HepG2 (cell line): ENCODE measurements at regions not wholly inside any gene's neighbourhood (a gene's known extent, or its start where the extent isn't known, plus 50 kb on each side); places are given as distances from the start of the nearest gene placed in this dataset.

ENCODE experiments used
- ATAC-seq: fragments of 200-7000 bp; cut with Tn5 transposase; 3 replicates; pipeline ENCODE4 v1.9.1; 2020; ENCODE audit warnings: mild to moderate bottlenecking, moderate library complexity
- BruUV-seq: library from RNA; stranded (reverse); fragments of 400-500 nt; replicated peaks from 2 replicates; lab custom pipeline; 2021; lab: Mats Ljungman, UMichigan
- CTCF ChIA-PET: fragments of 300-600 bp; formaldehyde crosslinking; extraction: SDS; loops from one replicate; lab custom pipeline; 2021; ENCODE audit warnings: low total read pairs, inconsistent platforms, low intra/inter-chr PET ratio; lab: Yijun Ruan, JAX
- POLR2A ChIA-PET: fragments of 350-600 bp; sonication (Branson Sonifier 250); formaldehyde crosslinking; loops from one replicate; lab custom pipeline; 2020; ENCODE audit warnings: antibody characterized with exemption, inconsistent platforms; lab: Yijun Ruan, JAX
- DNase-seq: peaks from one replicate; pipeline ENCODE4 v3.0.0-alpha.2; 2015; ENCODE audit warnings: low spot score
- FAIRE-seq: peaks from 3 replicates; lab custom pipeline; 2011; peaks lifted over from hg19 to GRCh38; lab: Jason Lieb, UNC
- H2AFZ ChIP-seq: one replicate; pipeline ENCODE4 v1.6.1; 2011; ENCODE audit warnings: low read length, inconsistent platforms
- H3K27ac ChIP-seq: fragments of 300-600 bp; 3 replicates; pipeline ENCODE4 v1.8.0; 2011; ENCODE audit warnings: mixed run types, mild to moderate bottlenecking, mixed read lengths, low read length, inconsistent platforms; ENCODE audit not compliant: insufficient read depth; ENCODE audit errors: extremely low read length
- H3K27me3 ChIP-seq, 2 experiments: fragments of 200-600 bp in 1 of 2; 2 replicates in 1 of 2; 3 replicates in 1 of 2; pipeline versions ENCODE4 v1.6.0 to v1.8.0; 2011; ENCODE audit warnings: low read length in 2 of 2, mild to moderate bottlenecking in 2 of 2, moderate library complexity in 2 of 2, inconsistent platforms in 1 of 2; ENCODE audit not compliant: insufficient read depth in 2 of 2, control insufficient read depth in 1 of 2
- H3K36me3 ChIP-seq, 2 experiments: fragments of 200-600 bp in 1 of 2; replicated peaks in 1 of 2; 2 replicates in 1 of 2; 3 replicates in 1 of 2; pipeline versions ENCODE4 v1.5.1 to v1.8.0; 2011; ENCODE audit warnings: low read length in 2 of 2, inconsistent platforms in 1 of 2; ENCODE audit not compliant: insufficient read depth in 2 of 2, control insufficient read depth in 1 of 2
- H3K4me1 ChIP-seq: 2 replicates; pipeline ENCODE4 v1.5.1; 2012; ENCODE audit warnings: low read length, inconsistent platforms; ENCODE audit not compliant: insufficient read depth
- H3K4me2 ChIP-seq: 2 replicates; pipeline ENCODE4 v1.6.0; 2011; ENCODE audit warnings: low read depth, low read length, inconsistent platforms
- H3K4me3 ChIP-seq, 3 experiments: fragments of 200-600 bp in 1 of 3; sonication (generic), shearing (Covaris generic) in 1 of 3; replicated peaks in 1 of 3; 2 replicates each; pipeline ENCODE4 v1.5.1; 2011 to 2016; ENCODE audit warnings: low read length in 3 of 3, inconsistent platforms in 2 of 3, low read depth in 2 of 3, mild to moderate bottlenecking in 2 of 3, control low read depth in 1 of 3, mixed read lengths in 1 of 3; ENCODE audit not compliant: insufficient read depth in 1 of 3
- H3K79me2 ChIP-seq: one replicate; pipeline ENCODE4 v1.6.1; 2011; ENCODE audit warnings: low read length, inconsistent platforms; ENCODE audit not compliant: insufficient read depth
- H3K9ac ChIP-seq: 2 replicates; pipeline ENCODE4 v1.6.0; 2011; ENCODE audit warnings: mild to moderate bottlenecking, low read depth, low read length, inconsistent platforms; ENCODE audit not compliant: insufficient read depth
- H3K9me3 ChIP-seq: 2 replicates; pipeline ENCODE4 v1.5.1; 2012; ENCODE audit warnings: mild to moderate bottlenecking, low read length
- H4K20me1 ChIP-seq: 2 replicates; pipeline ENCODE4 v1.6.0; 2011; ENCODE audit warnings: inconsistent platforms, mild to moderate bottlenecking, low read length, moderate library complexity; ENCODE audit not compliant: insufficient read depth
- CEBPB ChIP-seq: IDR thresholded peaks from 2 replicates; pipeline ENCODE4 v1.6.1; 2011; ENCODE audit warnings: low read depth, low read length, improper control_type of control experiment, borderline replicate concordance
- GLI4 ChIP-seq: sonication (generic); formaldehyde crosslinking; IDR thresholded peaks from 2 replicates; pipeline ENCODE4 v1.5.1; 2020; ENCODE audit warnings: missing genetic modification reagents, mild to moderate bottlenecking, moderate library complexity, borderline replicate concordance
- ISL2 ChIP-seq: sonication (generic); formaldehyde crosslinking; IDR thresholded peaks from 2 replicates; pipeline ENCODE4 v1.5.0; 2020; ENCODE audit warnings: missing genetic modification reagents
- KMT2B ChIP-seq: IDR thresholded peaks from 2 replicates; pipeline ENCODE4 v1.6.1; 2016; ENCODE audit warnings: missing genetic modification reagents, missing compliant biosample characterization
- SP2 ChIP-seq: sonication (generic); formaldehyde crosslinking; IDR thresholded peaks from 2 replicates; pipeline ENCODE4 v1.5.1; 2020; ENCODE audit warnings: mild to moderate bottlenecking, missing genetic modification reagents
- ZNF143 ChIP-seq: sonication (generic); formaldehyde crosslinking; IDR thresholded peaks from 2 replicates; pipeline ENCODE4 v1.4.0; 2020; ENCODE audit warnings: missing genetic modification reagents
- ZNF432 ChIP-seq: sonication (generic); formaldehyde crosslinking; IDR thresholded peaks from 2 replicates; pipeline ENCODE4 v1.5.0; 2020; ENCODE audit warnings: missing genetic modification reagents, mild to moderate bottlenecking, borderline replicate concordance
- ZNF496 ChIP-seq: sonication (generic); formaldehyde crosslinking; IDR thresholded peaks from 2 replicates; pipeline ENCODE4 v1.8.1; 2023; ENCODE audit warnings: mild to moderate bottlenecking, moderate library complexity, missing genetic modification reagents; ENCODE audit not compliant: insufficient replicate concordance
- ZNF674 ChIP-seq: sonication (generic); formaldehyde crosslinking; IDR thresholded peaks from 2 replicates; pipeline ENCODE4 v1.5.0; 2020; ENCODE audit warnings: low read depth, mild to moderate bottlenecking, missing genetic modification reagents
- ZNF703 ChIP-seq: sonication (generic); formaldehyde crosslinking; IDR thresholded peaks from 2 replicates; pipeline ENCODE4 v1.5.1; 2020; ENCODE audit warnings: missing genetic modification reagents, mild to moderate bottlenecking, moderate library complexity, borderline replicate concordance
- ZNF879 ChIP-seq: sonication (generic); formaldehyde crosslinking; IDR thresholded peaks from 2 replicates; pipeline ENCODE4 v1.8.1; 2023; ENCODE audit warnings: missing genetic modification reagents
- WGBS: methylation state at CpG from one replicate; pipeline ENCODE4 v1.1.6; 2017; ENCODE audit warnings: low lambda C conversion rate; 5-methylcytosine and 5-hydroxymethylcytosine counted together
- in situ Hi-C: cut with HindIII; loops from 2 replicates; pipeline ENCODE4 v1.10.0; 2017; ENCODE audit warnings: low pct_unique_long_range_greater_than_20kb; ENCODE audit not compliant: extremely low pct_ligation_motif_present
- intact Hi-C: fragments of 100-400 bp; cut with micrococcal nuclease; formaldehyde crosslinking; loops from one replicate; pipeline ENCODE4 v1.10.0; 2022; ENCODE audit not compliant: unreplicated experiment
- TF ChIP-seq, protein P1 (sequence below): sonication (generic); formaldehyde crosslinking; IDR thresholded peaks from 2 replicates; pipeline ENCODE4 v1.5.1; 2020; ENCODE audit warnings: mild to moderate bottlenecking, missing genetic modification reagents, moderate library complexity
- TF ChIP-seq, protein P2 (sequence below): sonication (generic); formaldehyde crosslinking; IDR thresholded peaks from 2 replicates; pipeline ENCODE4 v1.5.0; 2020; ENCODE audit warnings: mild to moderate bottlenecking, missing genetic modification reagents, borderline replicate concordance
- TF ChIP-seq, protein P3 (sequence below): sonication (generic); formaldehyde crosslinking; conservative IDR thresholded peaks from 2 replicates; pipeline ENCODE4 v1.4.0; 2020; ENCODE audit warnings: missing genetic modification reagents

DNA sequence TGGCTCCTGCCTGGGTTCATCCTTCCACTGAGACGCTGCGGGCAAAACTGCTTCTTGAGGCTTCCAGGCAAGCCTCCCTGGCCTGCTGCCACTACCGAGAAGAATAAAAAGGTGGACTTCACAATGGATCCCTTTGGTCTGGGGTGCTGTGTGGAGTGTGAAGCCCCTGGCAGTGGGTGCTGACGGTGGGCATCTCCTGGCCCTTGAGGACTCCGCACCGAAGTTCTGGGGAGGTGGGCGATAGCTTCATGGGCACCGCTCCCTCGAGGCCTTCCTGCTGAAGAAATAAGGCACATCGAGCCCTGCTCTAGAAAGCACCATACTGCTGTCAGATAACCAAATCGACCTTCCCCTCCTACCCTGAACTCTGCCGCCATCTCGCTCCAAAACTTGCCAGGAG lies 106.6 kb upstream of the CTBP2 start (continued):
- TF ChIP-seq, protein P1, sequence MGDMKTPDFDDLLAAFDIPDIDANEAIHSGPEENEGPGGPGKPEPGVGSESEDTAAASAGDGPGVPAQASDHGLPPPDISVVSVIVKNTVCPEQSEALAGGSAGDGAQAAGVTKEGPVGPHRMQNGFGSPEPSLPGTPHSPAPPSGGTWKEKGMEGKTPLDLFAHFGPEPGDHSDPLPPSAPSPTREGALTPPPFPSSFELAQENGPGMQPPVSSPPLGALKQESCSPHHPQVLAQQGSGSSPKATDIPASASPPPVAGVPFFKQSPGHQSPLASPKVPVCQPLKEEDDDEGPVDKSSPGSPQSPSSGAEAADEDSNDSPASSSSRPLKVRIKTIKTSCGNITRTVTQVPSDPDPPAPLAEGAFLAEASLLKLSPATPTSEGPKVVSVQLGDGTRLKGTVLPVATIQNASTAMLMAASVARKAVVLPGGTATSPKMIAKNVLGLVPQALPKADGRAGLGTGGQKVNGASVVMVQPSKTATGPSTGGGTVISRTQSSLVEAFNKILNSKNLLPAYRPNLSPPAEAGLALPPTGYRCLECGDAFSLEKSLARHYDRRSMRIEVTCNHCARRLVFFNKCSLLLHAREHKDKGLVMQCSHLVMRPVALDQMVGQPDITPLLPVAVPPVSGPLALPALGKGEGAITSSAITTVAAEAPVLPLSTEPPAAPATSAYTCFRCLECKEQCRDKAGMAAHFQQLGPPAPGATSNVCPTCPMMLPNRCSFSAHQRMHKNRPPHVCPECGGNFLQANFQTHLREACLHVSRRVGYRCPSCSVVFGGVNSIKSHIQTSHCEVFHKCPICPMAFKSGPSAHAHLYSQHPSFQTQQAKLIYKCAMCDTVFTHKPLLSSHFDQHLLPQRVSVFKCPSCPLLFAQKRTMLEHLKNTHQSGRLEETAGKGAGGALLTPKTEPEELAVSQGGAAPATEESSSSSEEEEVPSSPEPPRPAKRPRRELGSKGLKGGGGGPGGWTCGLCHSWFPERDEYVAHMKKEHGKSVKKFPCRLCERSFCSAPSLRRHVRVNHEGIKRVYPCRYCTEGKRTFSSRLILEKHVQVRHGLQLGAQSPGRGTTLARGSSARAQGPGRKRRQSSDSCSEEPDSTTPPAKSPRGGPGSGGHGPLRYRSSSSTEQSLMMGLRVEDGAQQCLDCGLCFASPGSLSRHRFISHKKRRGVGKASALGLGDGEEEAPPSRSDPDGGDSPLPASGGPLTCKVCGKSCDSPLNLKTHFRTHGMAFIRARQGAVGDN: no peak
- no peak for TF ChIP-seq ISL2 (CRISPR knock-in tag)
- no peak for TF ChIP-seq ZNF703
- TF ChIP-seq GLI4: no peak
- no peak for TF ChIP-seq SP2
- TF ChIP-seq CEBPB: no peak
- TF ChIP-seq, all 625 proteins: peak for 0

DNA sequence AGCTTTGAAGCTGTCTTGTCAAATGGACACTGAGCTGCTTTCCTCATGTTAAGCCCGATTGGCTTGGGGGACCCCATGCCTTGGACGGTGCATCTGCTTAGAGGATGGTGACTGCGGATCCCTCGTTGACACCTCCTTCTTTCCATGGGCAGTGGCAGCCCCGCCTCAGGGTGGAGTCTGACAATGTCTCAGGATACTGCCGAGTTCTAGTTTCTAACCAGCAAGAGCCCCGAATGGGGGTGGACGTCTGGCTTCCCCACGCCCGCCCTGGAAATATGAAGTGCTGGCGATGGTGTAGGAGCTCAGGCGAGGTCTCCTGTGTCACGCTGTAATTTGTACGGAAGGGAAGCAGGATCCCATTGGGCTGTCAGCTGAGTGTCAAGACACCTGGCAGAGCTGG lies 106.2 kb upstream of the CTBP2 start:
- no TSS peak for BruUV-seq
- ChIA-PET POLR2A (no interaction called here), CTCF (no interaction called here)
- no peak overlapping the region for H3K9ac ChIP-seq
- 43% methylated on average over 8 of the region's 14 CpGs for WGBS
- no peaks in the 10 kb centered on the region for H3K79me2 ChIP-seq
- no peak overlapping the region for H3K27ac ChIP-seq
- H3K4me2 ChIP-seq: no peak overlapping the region
- TF ChIP-seq KMT2B (CRISPR knock-in tag) (no peak), ZNF879 (CRISPR knock-in tag) (no peak), ZNF703 (no peak), ZNF674 (no peak), ZNF143 (no peak), ZNF432 (CRISPR knock-in tag) (no peak), ZNF496 (no peak)
- TF ChIP-seq, protein P2, sequence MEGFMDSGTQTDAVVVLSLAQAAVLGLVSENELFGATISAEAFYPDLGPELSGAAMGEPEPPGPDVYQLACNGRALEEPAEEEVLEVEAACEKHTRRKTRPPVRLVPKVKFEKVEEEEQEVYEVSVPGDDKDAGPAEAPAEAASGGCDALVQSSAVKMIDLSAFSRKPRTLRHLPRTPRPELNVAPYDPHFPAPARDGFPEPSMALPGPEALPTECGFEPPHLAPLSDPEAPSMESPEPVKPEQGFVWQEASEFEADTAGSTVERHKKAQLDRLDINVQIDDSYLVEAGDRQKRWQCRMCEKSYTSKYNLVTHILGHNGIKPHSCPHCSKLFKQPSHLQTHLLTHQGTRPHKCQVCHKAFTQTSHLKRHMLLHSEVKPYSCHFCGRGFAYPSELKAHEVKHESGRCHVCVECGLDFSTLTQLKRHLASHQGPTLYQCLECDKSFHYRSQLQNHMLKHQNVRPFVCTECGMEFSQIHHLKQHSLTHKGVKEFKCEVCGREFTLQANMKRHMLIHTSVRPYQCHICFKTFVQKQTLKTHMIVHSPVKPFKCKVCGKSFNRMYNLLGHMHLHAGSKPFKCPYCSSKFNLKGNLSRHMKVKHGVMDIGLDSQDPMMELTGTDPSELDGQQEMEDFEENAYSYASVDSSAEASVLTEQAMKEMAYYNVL: no peak
- TF ChIP-seq, protein P3, sequence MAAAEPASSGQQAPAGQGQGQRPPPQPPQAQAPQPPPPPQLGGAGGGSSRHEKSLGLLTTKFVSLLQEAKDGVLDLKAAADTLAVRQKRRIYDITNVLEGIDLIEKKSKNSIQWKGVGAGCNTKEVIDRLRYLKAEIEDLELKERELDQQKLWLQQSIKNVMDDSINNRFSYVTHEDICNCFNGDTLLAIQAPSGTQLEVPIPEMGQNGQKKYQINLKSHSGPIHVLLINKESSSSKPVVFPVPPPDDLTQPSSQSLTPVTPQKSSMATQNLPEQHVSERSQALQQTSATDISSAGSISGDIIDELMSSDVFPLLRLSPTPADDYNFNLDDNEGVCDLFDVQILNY (CRISPR knock-in tag): no peak
- H3K4me1 ChIP-seq: no peaks in the 10 kb centered on the region
- H3K36me3 ChIP-seq: no peaks in the 10 kb centered on the region
- no peak overlapping the region for H2AFZ ChIP-seq
- FAIRE-seq: no peak
- H3K9me3 ChIP-seq: no peaks in the 10 kb centered on the region
- peaks cover 3 to 14% of the 10 kb centered on the region in 2 experiments; a peak in 3 of 5 replicates for H3K27me3 ChIP-seq
- H4K20me1 ChIP-seq: no peaks in the 10 kb centered on the region
- no peak for ATAC-seq
- H3K4me3 ChIP-seq: no peak overlapping the region
- intact Hi-C loops (no loop called here), in situ Hi-C loops (no loop called here)
- DNase-seq: no peak
